Peyer's patch (tissue), 4 donors: ENCODE measurements at regions not wholly inside any gene's neighbourhood (a gene's known extent, or its start where the extent isn't known, plus 50 kb on each side); places are given as distances from the start of the nearest gene placed in this dataset.

Experiments
- DNase-seq, 3 donors: peaks; one replicate each; pipeline ENCODE4 v3.0.0-alpha.2; 2017 to 2019
- H3K27ac ChIP-seq, 4 donors: fragments of 200-600 bp; sonication (generic); one replicate each; pipeline ENCODE4 v1.5.1; 2016 to 2019
- H3K27me3 ChIP-seq, 2 donors: fragments of 200-600 bp; sonication (generic); one replicate each; pipeline ENCODE4 v1.5.1; 2019
- H3K36me3 ChIP-seq, 3 donors: fragments of 200-600 bp; sonication (generic); one replicate each; pipeline ENCODE4 v1.5.1; 2016 to 2019
- H3K4me1 ChIP-seq, 4 donors: fragments of 200-600 bp; sonication (generic); one replicate each; pipeline ENCODE4 v1.5.1; 2016 to 2019
- H3K4me3 ChIP-seq, 4 donors: fragments of 200-600 bp; sonication (generic); 1 replicate in 3 of 4; 2 replicates in 1 of 4; pipeline ENCODE4 v1.5.1; 2016 to 2019; ENCODE audit warnings: mild to moderate bottlenecking in 1 of 4
- H3K9me3 ChIP-seq, 4 donors: fragments of 200-600 bp; sonication (generic); one replicate each; pipeline ENCODE4 v1.5.1; 2016 to 2019; ENCODE audit warnings: mild to moderate bottlenecking in 1 of 4
- CTCF ChIP-seq, 6 experiments: fragments of 450-650 bp in 4 of 6; fragments of 200-600 bp in 2 of 6; sonication (generic) in 1 of 6; IDR thresholded peaks; one replicate each; pipeline ENCODE4 v1.5.1; 2017 to 2019; ENCODE audit warnings: antibody characterized with exemption in 6 of 6, mild to moderate bottlenecking in 3 of 6, moderate library complexity in 1 of 6
- POLR2A ChIP-seq, 2 donors: fragments of 450-650 bp; IDR thresholded peaks; one replicate each; pipeline ENCODE4 v1.5.1; 2017; ENCODE audit warnings: antibody characterized with exemption in 2 of 2, mild to moderate bottlenecking in 2 of 2, moderate library complexity in 2 of 2

- H3K9me3 ChIP-seq: no peaks in the 10 kb centered on the region
- no peaks in the 10 kb centered on the region for H3K36me3 ChIP-seq
- no peak overlapping the region for H3K27ac ChIP-seq
- H3K4me3 ChIP-seq: no peak overlapping the region
- no peaks in the 10 kb centered on the region for H3K4me1 ChIP-seq
- no peak for TF ChIP-seq POLR2A (IDR thresholded peaks at IDR 0.05)
- TF ChIP-seq CTCF (IDR thresholded peaks at IDR 0.05): no peak
- no peaks in the 10 kb centered on the region for H3K27me3 ChIP-seq
- DNase-seq: no peak
These were observed 65.1 kb upstream of the BET1 start for GRCh38 chr7:94069162-94069739.

- no peaks in the 10 kb centered on the region for H3K27me3 ChIP-seq
- TF ChIP-seq CTCF (IDR thresholded peaks at IDR 0.05) (no peak), POLR2A (IDR thresholded peaks at IDR 0.05) (no peak)
- H3K9me3 ChIP-seq: no peaks in the 10 kb centered on the region
- DNase-seq: no peak
- H3K4me3 ChIP-seq: no peak overlapping the region
- no peaks in the 10 kb centered on the region for H3K36me3 ChIP-seq
- no peaks in the 10 kb centered on the region for H3K4me1 ChIP-seq
- H3K27ac ChIP-seq: no peak overlapping the region
These were observed 76.4 kb upstream of the BET1 start for GRCh38 chr7:94080551-94080950.

- Histone ChIP-seq H3K4me1 (no peaks in the 10 kb centered on the region), H3K36me3 (no peaks in the 10 kb centered on the region), H3K27ac (no peak overlapping the region), H3K9me3 (no peaks in the 10 kb centered on the region), H3K27me3 (no peaks in the 10 kb centered on the region), H3K4me3 (no peak overlapping the region)
- TF ChIP-seq POLR2A (IDR thresholded peaks at IDR 0.05) (no peak), CTCF (IDR thresholded peaks at IDR 0.05) (no peak)
- no peak for DNase-seq
These were observed 78.0 kb upstream of the BET1 start for GRCh38 chr7:94082126-94082525.

- TF ChIP-seq POLR2A (IDR thresholded peaks at IDR 0.05): no peak
- TF ChIP-seq CTCF (IDR thresholded peaks at IDR 0.05): peak; percentile 66 to 83 (median 76)
- Histone ChIP-seq H3K4me3 (peak overlapping the region in 1 of 4 donors; percentile 16), H3K4me1 (no peaks in the 10 kb centered on the region), H3K36me3 (no peaks in the 10 kb centered on the region), H3K9me3 (no peaks in the 10 kb centered on the region), H3K27ac (no peak overlapping the region), H3K27me3 (no peaks in the 10 kb centered on the region)
- peak in 2 of 3 donors; percentile 49 to 72 for DNase-seq
These were observed 83.7 kb upstream of the BET1 start for GRCh38 chr7:94087664-94088352.

- Histone ChIP-seq H3K27ac (no peak overlapping the region), H3K36me3 (no peaks in the 10 kb centered on the region), H3K4me1 (no peaks in the 10 kb centered on the region), H3K4me3 (no peak overlapping the region), H3K27me3 (no peaks in the 10 kb centered on the region), H3K9me3 (no peaks in the 10 kb centered on the region)
- no peak for TF ChIP-seq CTCF (IDR thresholded peaks at IDR 0.05)
- TF ChIP-seq POLR2A (IDR thresholded peaks at IDR 0.05): no peak
- no peak for DNase-seq
These were observed 84.4 kb upstream of the BET1 start for GRCh38 chr7:94088560-94088959.
